Kidney (tissue), 13 donors: ENCODE measurements at regions not wholly inside any gene's neighbourhood (a gene's known extent, or its start where the extent isn't known, plus 50 kb on each side); places are given as distances from the start of the nearest gene placed in this dataset.

Experiments used
- DNase-seq, 5 donors: peaks; one replicate each; pipeline ENCODE4 v3.0.0-alpha.2; 2013 to 2020
- FAIRE-seq: peaks from 2 replicates; lab custom pipeline; 2012; peaks lifted over from hg19 to GRCh38; lab: Jason Lieb, UNC
- H3K27ac ChIP-seq, 2 donors: one replicate each; pipeline ENCODE4 v1.7.0; 2013; ENCODE audit warnings: low read depth in 2 of 2, low read length in 2 of 2, inconsistent platforms in 1 of 2
- H3K27me3 ChIP-seq: one replicate; pipeline ENCODE4 v1.7.1; 2013; ENCODE audit warnings: low read length, inconsistent platforms; ENCODE audit not compliant: control insufficient read depth, insufficient read depth
- H3K36me3 ChIP-seq, 3 donors: one replicate each; pipeline versions ENCODE4 v1.7.0 to v1.7.1; 2013; ENCODE audit warnings: low read length in 3 of 3, control low read depth in 1 of 3, inconsistent platforms in 1 of 3; ENCODE audit not compliant: insufficient read depth in 3 of 3, control insufficient read depth in 2 of 3
- H3K4me1 ChIP-seq, 3 donors: one replicate each; pipeline versions ENCODE4 v1.7.0 to v1.7.1; 2013; ENCODE audit warnings: low read length in 3 of 3, inconsistent platforms in 1 of 3, low read depth in 1 of 3; ENCODE audit not compliant: control insufficient read depth in 2 of 3, insufficient read depth in 2 of 3
- H3K4me3 ChIP-seq, 3 donors: one replicate each; pipeline versions ENCODE4 v1.7.0 to v1.8.1; 2013; ENCODE audit warnings: low read length in 3 of 3, control low read depth in 1 of 3, inconsistent platforms in 1 of 3
- H3K9ac ChIP-seq, 3 donors: one replicate each; pipeline versions ENCODE4 v1.7.0 to v1.7.1; 2013; ENCODE audit warnings: low read length in 3 of 3, control low read depth in 1 of 3, inconsistent platforms in 1 of 3
- H3K9me3 ChIP-seq, 3 donors: one replicate each; pipeline versions ENCODE4 v1.7.0 to v1.7.1; 2013; ENCODE audit warnings: low read length in 3 of 3, control low read depth in 1 of 3, inconsistent platforms in 1 of 3; ENCODE audit not compliant: control insufficient read depth in 2 of 3, insufficient read depth in 1 of 3
- intact Hi-C: fragments of 100-400 bp; cut with DNase I; formaldehyde crosslinking; loops from one replicate; pipeline ENCODE4 v1.11.1; 2022
- TF ChIP-seq, protein P1 (sequence below): IDR thresholded peaks from 3 replicates; pipeline ENCODE4 v1.5.1; 2012; ENCODE audit warnings: mild to moderate bottlenecking, moderate library complexity, borderline replicate concordance; ENCODE audit not compliant: insufficient read depth; ENCODE audit errors: extremely low read depth
- donor health status: control.
- donor health status: control.
- donor health status: control.
- donor health status: control.
- donor health status: control.
- donor health status: DM: yes; HTN: yes; CAD: no.
- donor health status: Normal renal cell carcinoma (clear cell type).

DNA sequence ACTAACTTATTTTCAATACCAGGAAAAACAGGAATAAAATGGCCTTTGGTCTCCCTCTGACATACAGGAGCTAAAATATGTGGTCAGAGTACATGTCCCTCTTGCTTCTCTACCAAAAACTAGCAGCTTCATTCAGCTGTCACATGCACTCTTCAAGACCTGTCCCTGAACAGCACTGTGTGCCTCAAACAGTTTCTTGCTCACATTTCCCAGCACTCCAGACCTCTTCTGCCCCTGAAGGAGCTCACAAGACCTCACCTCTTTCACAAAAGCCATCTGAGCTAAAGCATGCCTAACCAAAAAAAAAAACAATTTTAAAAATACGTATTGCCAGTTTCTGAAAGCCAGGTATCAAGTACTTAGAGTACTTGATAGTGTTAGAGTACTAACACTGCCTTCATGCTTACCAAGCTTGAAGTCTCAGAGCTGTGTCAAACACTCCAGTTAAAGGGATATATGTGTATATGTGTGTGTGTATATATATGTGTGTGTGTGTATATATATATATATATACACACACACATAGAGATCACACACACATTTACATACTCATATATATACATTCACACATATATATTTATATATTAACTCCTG is 148.3 kb upstream of the POU3F2 start:
- Histone ChIP-seq H3K36me3 (no peaks in the 10 kb centered on the region), H3K9me3 (no peaks in the 10 kb centered on the region), H3K4me3 (no peak overlapping the region), H3K27me3 (no peaks in the 10 kb centered on the region), H3K9ac (no peak overlapping the region), H3K4me1 (no peaks in the 10 kb centered on the region), H3K27ac (no peak overlapping the region)
- DNase-seq (no peak), FAIRE-seq (no peak)
- intact Hi-C loops = no loop called here
- TF ChIP-seq, protein P1, sequence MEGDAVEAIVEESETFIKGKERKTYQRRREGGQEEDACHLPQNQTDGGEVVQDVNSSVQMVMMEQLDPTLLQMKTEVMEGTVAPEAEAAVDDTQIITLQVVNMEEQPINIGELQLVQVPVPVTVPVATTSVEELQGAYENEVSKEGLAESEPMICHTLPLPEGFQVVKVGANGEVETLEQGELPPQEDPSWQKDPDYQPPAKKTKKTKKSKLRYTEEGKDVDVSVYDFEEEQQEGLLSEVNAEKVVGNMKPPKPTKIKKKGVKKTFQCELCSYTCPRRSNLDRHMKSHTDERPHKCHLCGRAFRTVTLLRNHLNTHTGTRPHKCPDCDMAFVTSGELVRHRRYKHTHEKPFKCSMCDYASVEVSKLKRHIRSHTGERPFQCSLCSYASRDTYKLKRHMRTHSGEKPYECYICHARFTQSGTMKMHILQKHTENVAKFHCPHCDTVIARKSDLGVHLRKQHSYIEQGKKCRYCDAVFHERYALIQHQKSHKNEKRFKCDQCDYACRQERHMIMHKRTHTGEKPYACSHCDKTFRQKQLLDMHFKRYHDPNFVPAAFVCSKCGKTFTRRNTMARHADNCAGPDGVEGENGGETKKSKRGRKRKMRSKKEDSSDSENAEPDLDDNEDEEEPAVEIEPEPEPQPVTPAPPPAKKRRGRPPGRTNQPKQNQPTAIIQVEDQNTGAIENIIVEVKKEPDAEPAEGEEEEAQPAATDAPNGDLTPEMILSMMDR = no peak

DNA sequence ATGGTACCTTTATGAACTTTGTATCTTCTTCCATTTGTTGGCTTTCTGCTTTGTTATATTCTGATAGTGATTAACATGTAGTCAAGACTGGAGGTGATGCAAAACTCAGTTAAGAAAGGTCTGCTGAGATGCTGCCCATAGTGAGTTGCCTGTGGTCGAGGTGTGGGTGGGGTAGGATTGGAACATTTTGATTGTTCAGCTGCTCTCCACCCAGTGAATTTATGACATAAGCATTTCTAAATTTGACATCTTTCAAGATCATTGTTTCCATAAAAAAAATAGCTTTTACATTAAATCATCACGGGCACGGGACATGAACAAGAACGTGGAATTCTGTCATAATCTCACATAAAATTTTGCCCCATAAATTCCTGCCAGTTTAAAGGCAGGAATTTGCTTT is 146.6 kb upstream of the POU3F2 start:
- Histone ChIP-seq H3K4me3 (no peak overlapping the region), H3K36me3 (no peaks in the 10 kb centered on the region), H3K27me3 (no peaks in the 10 kb centered on the region), H3K4me1 (no peaks in the 10 kb centered on the region), H3K9me3 (no peaks in the 10 kb centered on the region), H3K9ac (no peak overlapping the region), H3K27ac (no peak overlapping the region)
- TF ChIP-seq, protein P1 = no peak
- FAIRE-seq (no peak), DNase-seq (no peak)
- intact Hi-C loops = no loop called here

DNA sequence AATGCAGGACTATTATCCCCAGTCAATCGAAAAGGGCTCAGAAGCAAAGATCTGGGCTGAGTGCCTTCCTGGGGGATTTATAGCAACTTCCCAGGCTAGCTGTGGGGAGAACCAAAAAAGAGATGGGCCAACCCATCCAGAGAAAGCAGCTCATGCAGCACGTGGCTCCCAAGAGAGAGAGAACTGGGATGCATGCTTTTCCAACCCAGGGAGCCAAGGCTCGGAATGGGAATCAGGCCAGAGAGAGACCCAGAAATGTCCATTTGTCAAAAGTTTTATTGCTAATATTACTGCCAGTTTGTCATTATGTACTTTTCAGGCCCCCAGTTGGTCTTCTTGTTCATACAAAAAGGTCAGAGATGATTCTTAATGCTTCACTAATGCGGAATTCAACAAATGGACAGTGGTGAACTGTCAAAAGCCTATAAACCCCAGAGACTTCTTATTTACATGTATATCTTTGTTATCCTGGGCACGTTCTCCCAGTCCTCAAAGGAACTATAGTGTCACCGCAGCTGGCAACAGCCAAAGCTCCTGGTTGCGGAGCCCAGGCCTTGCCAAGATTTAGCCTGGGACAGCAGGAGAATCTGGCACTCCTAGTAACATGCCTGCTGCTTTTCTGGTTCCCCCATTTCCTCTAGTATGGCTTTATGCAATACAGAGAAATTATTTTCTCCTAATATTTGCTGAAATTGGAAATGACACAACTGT is 139.1 kb upstream of the POU3F2 start:
- Histone ChIP-seq H3K9me3 (no peaks in the 10 kb centered on the region), H3K27ac (no peak overlapping the region), H3K27me3 (no peaks in the 10 kb centered on the region), H3K36me3 (no peaks in the 10 kb centered on the region), H3K9ac (no peak overlapping the region), H3K4me3 (no peak overlapping the region), H3K4me1 (no peaks in the 10 kb centered on the region)
- DNase-seq (no peak), FAIRE-seq (no peak)
- intact Hi-C loops = no loop called here
- TF ChIP-seq, protein P1 = no peak
